ENCODE measurements at regions not wholly inside any gene's neighbourhood (a gene's known extent, or its start where the extent isn't known, plus 50 kb on each side); places are given as distances from the start of the nearest gene placed in this dataset.

- ATAC-seq, result no peak
- no peak for DNase-seq
Measured at GRCh38 chr4:53684136-53685130, 93.1 kb upstream of the LNX1 start.

GRCh38 chr4:53682908-53683307 is 91.6 kb upstream of the LNX1 start:
- no peak for ATAC-seq
- no peak for DNase-seq

GRCh38 chr4:53682196-53682595 is 90.9 kb upstream of the LNX1 start:
- no peak for DNase-seq
- no peak for ATAC-seq

- no peak for ATAC-seq
- no peak for DNase-seq
Measured at GRCh38 chr4:53680598-53680997, 89.3 kb upstream of the LNX1 start.

GRCh38 chr4:53680168-53680567 is 88.9 kb upstream of the LNX1 start:
- DNase-seq (no peak), ATAC-seq (no peak)

GRCh38 chr4:53676402-53676871 is 85.2 kb upstream of the LNX1 start:
- DNase-seq (no peak), ATAC-seq (no peak)

- ATAC-seq, result no peak
- no peak for DNase-seq
Measured at GRCh38 chr4:53674903-53675302, 83.6 kb upstream of the LNX1 start.

- ATAC-seq, result no peak
- DNase-seq, result no peak
Measured at GRCh38 chr4:53672873-53673272, 81.6 kb upstream of the LNX1 start.

- no peak for ATAC-seq
- DNase-seq, result no peak
Measured at GRCh38 chr4:53671757-53672156, 80.5 kb upstream of the LNX1 start.

GRCh38 chr4:53659737-53660136 is 68.5 kb upstream of the LNX1 start:
- ATAC-seq (no peak), DNase-seq (no peak)

- no peak for ATAC-seq
- no peak for DNase-seq
Measured at GRCh38 chr4:53659112-53659511, 67.8 kb upstream of the LNX1 start.

- no peak for DNase-seq
Measured at GRCh38 chr4:53658029-53658428, 66.7 kb upstream of the LNX1 start.

GRCh38 chr4:53656421-53656981 is 65.2 kb upstream of the LNX1 start:
- DNase-seq (no peak), ATAC-seq (no peak)

More at GRCh38 chr4:53658029-53658428, 66.7 kb upstream of the LNX1 start:
- ATAC-seq, result no peak

GRCh38 chr4:53654300-53654758 is 63.0 kb upstream of the LNX1 start:
- DNase-seq (no peak), ATAC-seq (peak; percentile 49)

GRCh38 chr4:53653484-53654053 is 62.3 kb upstream of the LNX1 start:
- no peak for ATAC-seq
- no peak for DNase-seq

- no peak for ATAC-seq
- DNase-seq, result no peak
Measured at GRCh38 chr4:53651156-53651735, 60.0 kb upstream of the LNX1 start.

GRCh38 chr4:53649357-53649756 is 58.1 kb upstream of the LNX1 start:
- DNase-seq (no peak), ATAC-seq (no peak)

- DNase-seq (no peak), ATAC-seq (no peak)
Measured at GRCh38 chr4:53647547-53647946, 56.3 kb upstream of the LNX1 start.

GRCh38 chr4:53646795-53647194 is 55.5 kb upstream of the LNX1 start:
- DNase-seq (no peak), ATAC-seq (no peak)

- no peak for ATAC-seq
- no peak for DNase-seq
Measured at GRCh38 chr4:53645108-53645507, 53.8 kb upstream of the LNX1 start.

GRCh38 chr4:53644607-53645006 is 53.3 kb upstream of the LNX1 start:
- ATAC-seq (no peak), DNase-seq (no peak)
